ENCODE measurements at regions not wholly inside any gene's neighbourhood (a gene's known extent, or its start where the extent isn't known, plus 50 kb on each side); places are given as distances from the start of the nearest gene placed in this dataset.

DNA sequence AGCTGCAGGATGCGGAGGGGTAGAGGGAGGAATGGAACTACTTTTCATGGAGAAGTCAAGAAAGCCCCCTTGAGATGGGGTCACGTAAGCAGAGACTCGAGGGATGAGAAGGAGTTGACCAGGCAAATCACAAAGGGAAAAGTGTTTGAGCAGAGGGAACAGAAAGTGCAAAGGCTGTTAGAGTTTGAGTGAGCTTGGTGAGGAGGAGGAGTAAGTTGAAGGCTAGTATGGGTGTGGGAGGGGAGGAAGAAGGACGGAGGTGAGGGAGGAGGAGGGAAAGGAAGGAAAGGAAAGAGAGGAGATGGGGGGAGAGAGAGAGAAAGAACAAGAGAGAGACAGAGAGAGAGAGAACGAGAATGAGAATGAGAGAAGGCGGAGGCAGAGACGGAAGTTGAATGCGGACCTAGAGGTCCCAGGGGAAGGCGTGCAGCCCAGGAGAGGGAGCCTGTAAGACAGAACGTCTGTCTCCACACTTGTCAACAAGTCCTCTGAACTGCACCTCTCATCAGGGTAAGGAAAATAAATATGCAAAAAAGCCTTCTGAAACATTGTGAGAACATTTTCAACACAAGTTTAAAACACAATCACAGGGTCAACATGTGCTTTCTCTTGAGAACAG is 279.8 kb upstream of the EEF2KMT start:
- TF ChIP-seq, protein P1, sequence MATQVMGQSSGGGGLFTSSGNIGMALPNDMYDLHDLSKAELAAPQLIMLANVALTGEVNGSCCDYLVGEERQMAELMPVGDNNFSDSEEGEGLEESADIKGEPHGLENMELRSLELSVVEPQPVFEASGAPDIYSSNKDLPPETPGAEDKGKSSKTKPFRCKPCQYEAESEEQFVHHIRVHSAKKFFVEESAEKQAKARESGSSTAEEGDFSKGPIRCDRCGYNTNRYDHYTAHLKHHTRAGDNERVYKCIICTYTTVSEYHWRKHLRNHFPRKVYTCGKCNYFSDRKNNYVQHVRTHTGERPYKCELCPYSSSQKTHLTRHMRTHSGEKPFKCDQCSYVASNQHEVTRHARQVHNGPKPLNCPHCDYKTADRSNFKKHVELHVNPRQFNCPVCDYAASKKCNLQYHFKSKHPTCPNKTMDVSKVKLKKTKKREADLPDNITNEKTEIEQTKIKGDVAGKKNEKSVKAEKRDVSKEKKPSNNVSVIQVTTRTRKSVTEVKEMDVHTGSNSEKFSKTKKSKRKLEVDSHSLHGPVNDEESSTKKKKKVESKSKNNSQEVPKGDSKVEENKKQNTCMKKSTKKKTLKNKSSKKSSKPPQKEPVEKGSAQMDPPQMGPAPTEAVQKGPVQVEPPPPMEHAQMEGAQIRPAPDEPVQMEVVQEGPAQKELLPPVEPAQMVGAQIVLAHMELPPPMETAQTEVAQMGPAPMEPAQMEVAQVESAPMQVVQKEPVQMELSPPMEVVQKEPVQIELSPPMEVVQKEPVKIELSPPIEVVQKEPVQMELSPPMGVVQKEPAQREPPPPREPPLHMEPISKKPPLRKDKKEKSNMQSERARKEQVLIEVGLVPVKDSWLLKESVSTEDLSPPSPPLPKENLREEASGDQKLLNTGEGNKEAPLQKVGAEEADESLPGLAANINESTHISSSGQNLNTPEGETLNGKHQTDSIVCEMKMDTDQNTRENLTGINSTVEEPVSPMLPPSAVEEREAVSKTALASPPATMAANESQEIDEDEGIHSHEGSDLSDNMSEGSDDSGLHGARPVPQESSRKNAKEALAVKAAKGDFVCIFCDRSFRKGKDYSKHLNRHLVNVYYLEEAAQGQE (IDR thresholded peaks at IDR 0.05; ENCODE audit: insufficient read depth in 1 of 2, low read depth in 2 of 2, low read length in 2 of 2), result no peak
- TF ChIP-seq POLR2AphosphoS5 (IDR thresholded peaks at IDR 0.05; ENCODE audit: low read depth, low read length) (no peak), SIN3A (IDR thresholded peaks at IDR 0.05; ENCODE audit: borderline replicate concordance, insufficient read depth, low read length) (no peak), FOXP2 (optimal IDR thresholded peaks at IDR 0.05; ENCODE audit: borderline replicate concordance, extremely low read depth, extremely low read length, insufficient read depth) (no peak), TAF1 (IDR thresholded peaks at IDR 0.05; ENCODE audit: borderline replicate concordance, insufficient read depth, low read length) (no peak)

DNA sequence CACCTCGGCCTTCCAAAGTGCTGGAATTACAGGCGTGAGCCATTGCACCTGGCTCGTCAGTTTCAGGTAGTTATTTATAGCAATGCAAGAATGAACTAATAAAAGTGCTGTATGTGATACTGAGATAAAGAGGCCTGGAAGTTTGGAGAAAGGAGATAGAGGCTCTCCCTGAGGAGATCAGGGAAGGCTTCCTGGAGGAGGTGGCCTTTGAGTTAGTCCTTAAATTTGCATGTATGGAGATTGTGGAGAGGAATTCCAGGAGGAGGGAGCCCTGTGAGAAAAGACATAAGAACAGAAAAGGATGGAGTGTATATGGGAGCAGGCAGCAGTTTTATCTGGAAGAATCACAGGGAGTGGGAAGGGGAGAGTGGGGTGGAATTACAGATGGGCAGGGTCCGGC is 276.6 kb upstream of the EEF2KMT start:
- TF ChIP-seq FOXP2 (optimal IDR thresholded peaks at IDR 0.05; ENCODE audit: borderline replicate concordance, extremely low read depth, extremely low read length, insufficient read depth), result no peak
- TF ChIP-seq TAF1 (IDR thresholded peaks at IDR 0.05; ENCODE audit: borderline replicate concordance, insufficient read depth, low read length), result no peak
- TF ChIP-seq SIN3A (IDR thresholded peaks at IDR 0.05; ENCODE audit: borderline replicate concordance, insufficient read depth, low read length), result no peak
- TF ChIP-seq, protein P1 (IDR thresholded peaks at IDR 0.05; ENCODE audit: insufficient read depth in 1 of 2, low read depth in 2 of 2, low read length in 2 of 2), result no peak
- no peak for TF ChIP-seq POLR2AphosphoS5 (IDR thresholded peaks at IDR 0.05; ENCODE audit: low read depth, low read length)

DNA sequence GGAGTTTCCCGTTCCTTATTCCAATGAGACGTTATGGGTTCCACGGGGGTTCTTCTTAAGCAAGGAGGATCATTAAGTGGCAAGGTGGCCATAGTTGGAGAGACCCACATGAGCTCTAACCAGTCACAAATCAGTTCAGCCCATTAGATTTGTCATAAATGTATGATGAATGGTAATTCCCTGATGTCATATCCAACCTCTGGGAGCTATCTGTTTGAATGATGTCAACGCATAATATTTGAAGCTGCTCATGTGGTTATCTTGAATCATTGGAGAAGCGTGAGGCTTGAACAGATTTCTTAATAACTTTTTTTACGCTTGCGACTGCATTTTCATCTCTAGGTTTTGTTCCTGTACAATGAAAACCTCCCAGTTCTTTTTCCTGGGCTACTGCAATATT is 270.4 kb upstream of the EEF2KMT start:
- TF ChIP-seq SIN3A (IDR thresholded peaks at IDR 0.05; ENCODE audit: borderline replicate concordance, insufficient read depth, low read length), result no peak
- TF ChIP-seq, protein P1 (IDR thresholded peaks at IDR 0.05; ENCODE audit: insufficient read depth in 1 of 2, low read depth in 2 of 2, low read length in 2 of 2), result no peak
- no peak for TF ChIP-seq POLR2AphosphoS5 (IDR thresholded peaks at IDR 0.05; ENCODE audit: low read depth, low read length)
- TF ChIP-seq TAF1 (IDR thresholded peaks at IDR 0.05; ENCODE audit: borderline replicate concordance, insufficient read depth, low read length), result no peak
- TF ChIP-seq FOXP2 (optimal IDR thresholded peaks at IDR 0.05; ENCODE audit: borderline replicate concordance, extremely low read depth, extremely low read length, insufficient read depth), result no peak

DNA sequence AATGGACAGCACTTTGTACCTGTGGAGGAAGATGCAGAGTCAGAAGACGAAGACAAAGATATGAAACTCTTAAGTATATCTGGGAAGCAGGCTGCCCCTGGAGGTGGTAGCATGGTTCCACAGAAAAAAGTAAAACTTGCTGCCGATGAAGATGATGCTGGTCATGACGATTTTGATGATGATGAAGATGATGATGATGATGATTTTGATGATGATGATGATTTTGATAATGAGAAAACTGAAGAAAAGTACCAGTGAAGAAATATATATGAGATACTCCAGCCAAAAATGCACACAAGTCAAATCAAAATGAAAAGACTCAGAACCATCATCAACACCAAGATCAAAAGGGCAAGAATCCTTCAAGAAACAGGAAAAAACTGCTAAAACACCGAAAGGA is 268.5 kb upstream of the EEF2KMT start:
- TF ChIP-seq TAF1 (IDR thresholded peaks at IDR 0.05; ENCODE audit: borderline replicate concordance, insufficient read depth, low read length) (no peak), POLR2AphosphoS5 (IDR thresholded peaks at IDR 0.05; ENCODE audit: low read depth, low read length) (no peak), SIN3A (IDR thresholded peaks at IDR 0.05; ENCODE audit: borderline replicate concordance, insufficient read depth, low read length) (no peak), FOXP2 (optimal IDR thresholded peaks at IDR 0.05; ENCODE audit: borderline replicate concordance, extremely low read depth, extremely low read length, insufficient read depth) (no peak)
- TF ChIP-seq, protein P1 (IDR thresholded peaks at IDR 0.05; ENCODE audit: insufficient read depth in 1 of 2, low read depth in 2 of 2, low read length in 2 of 2), result no peak
